ENCODE measurements at regions not wholly inside any gene's neighbourhood (a gene's known extent, or its start where the extent isn't known, plus 50 kb on each side); places are given as distances from the start of the nearest gene placed in this dataset.

DNA sequence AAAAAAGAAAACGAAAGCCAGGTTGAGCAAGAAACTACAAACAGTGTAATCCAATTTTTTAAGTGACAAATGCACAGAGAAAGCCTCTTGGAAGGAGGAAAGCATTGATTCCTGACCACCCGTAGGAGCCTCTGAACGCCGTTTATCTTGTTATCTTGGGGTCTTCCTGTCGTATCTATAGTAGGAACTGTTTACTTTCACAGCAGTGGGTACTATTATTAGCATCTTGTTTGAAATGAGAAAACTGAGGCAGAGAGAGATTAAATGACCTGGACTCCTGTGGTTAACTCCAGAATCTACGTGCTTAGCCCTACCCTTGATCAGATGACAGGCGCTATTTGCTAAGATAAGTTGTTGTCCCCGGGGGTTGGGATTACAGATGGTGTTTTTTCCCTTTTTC, 196.7 kb upstream of the FOXF1 start:
- no peak for TF ChIP-seq EZH2phosphoT487 (IDR thresholded peaks at IDR 0.05; ENCODE audit: low read length)
- TF ChIP-seq CTCF (IDR thresholded peaks at IDR 0.05; ENCODE audit: low read length), result no peak
- TF ChIP-seq EZH2 (optimal IDR thresholded peaks at IDR 0.05; ENCODE audit: low read depth, low read length), result no peak
- Histone ChIP-seq H3K9me2 (replicated peaks; ENCODE audit: insufficient read depth, low read length) (no peaks in the 10 kb centered on the region), H3K27me3 (replicated peaks; ENCODE audit: insufficient read depth, low read length) (peaks cover 41% of the 10 kb centered on the region), H3K4me2 (ENCODE audit: low read depth, low read length) (no peak overlapping the region), H3K9ac (ENCODE audit: low read length) (no peak overlapping the region), H4K20me1 (ENCODE audit: insufficient read depth, low read length) (no peaks in the 10 kb centered on the region), H3K9me3 (replicated peaks; ENCODE audit: insufficient read depth, low read length) (no peaks in the 10 kb centered on the region), H3K27ac (ENCODE audit: low read length) (no peak overlapping the region), H3K36me3 (replicated peaks; ENCODE audit: insufficient read depth, low read length) (no peaks in the 10 kb centered on the region), H3K4me3 (ENCODE audit: low read length) (no peak overlapping the region), H3K79me2 (ENCODE audit: low read length) (no peaks in the 10 kb centered on the region), H2AFZ (ENCODE audit: low read length) (no peak overlapping the region), H3K4me1 (ENCODE audit: low read length) (no peaks in the 10 kb centered on the region), H3F3A (ENCODE audit: insufficient read depth, low read length) (no peaks in the 10 kb centered on the region)
- DNase-seq, result no peak

DNA sequence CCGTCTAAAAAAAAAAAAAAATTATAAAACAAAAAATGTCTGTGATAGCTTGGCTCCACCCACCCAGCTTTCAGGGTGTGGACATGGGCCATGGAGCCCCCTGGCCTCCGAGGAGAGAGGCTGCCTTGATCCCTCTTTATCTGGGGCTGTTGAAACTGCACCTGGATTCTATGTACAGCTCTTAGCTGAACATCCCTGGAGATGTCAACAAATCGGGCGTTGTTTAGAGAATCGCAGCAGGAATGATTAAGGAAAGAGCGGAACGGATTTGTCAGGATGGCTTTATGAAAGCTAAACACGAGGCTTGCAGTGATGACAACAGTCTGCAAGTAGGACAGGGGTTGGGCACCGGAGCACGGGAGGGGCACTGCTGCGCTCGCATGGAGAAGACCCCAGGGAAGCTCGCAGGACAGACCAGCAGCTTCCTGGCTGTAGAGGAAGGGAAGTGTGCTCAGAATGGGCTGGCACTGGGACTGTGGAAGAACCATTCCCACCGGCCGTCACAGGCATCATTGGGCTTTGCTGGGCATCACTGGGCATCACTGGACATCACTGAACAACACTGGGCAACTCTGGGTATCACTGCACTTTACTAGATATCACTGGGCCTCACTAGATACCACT, 195.8 kb upstream of the FOXF1 start:
- Histone ChIP-seq H3K79me2 (ENCODE audit: low read length) (no peaks in the 10 kb centered on the region), H3K4me3 (ENCODE audit: low read length) (no peak overlapping the region), H3K4me2 (ENCODE audit: low read depth, low read length) (no peak overlapping the region), H3K4me1 (ENCODE audit: low read length) (no peaks in the 10 kb centered on the region), H3K27me3 (replicated peaks; ENCODE audit: insufficient read depth, low read length) (peaks cover 44% of the 10 kb centered on the region), H3F3A (ENCODE audit: insufficient read depth, low read length) (no peaks in the 10 kb centered on the region), H3K9ac (ENCODE audit: low read length) (no peak overlapping the region), H3K9me3 (replicated peaks; ENCODE audit: insufficient read depth, low read length) (no peaks in the 10 kb centered on the region), H4K20me1 (ENCODE audit: insufficient read depth, low read length) (no peaks in the 10 kb centered on the region), H2AFZ (ENCODE audit: low read length) (no peak overlapping the region), H3K9me2 (replicated peaks; ENCODE audit: insufficient read depth, low read length) (no peaks in the 10 kb centered on the region), H3K36me3 (replicated peaks; ENCODE audit: insufficient read depth, low read length) (no peaks in the 10 kb centered on the region), H3K27ac (ENCODE audit: low read length) (no peak overlapping the region)
- DNase-seq, result no peak
- TF ChIP-seq EZH2 (optimal IDR thresholded peaks at IDR 0.05; ENCODE audit: low read depth, low read length) (no peak), EZH2phosphoT487 (IDR thresholded peaks at IDR 0.05; ENCODE audit: low read length) (no peak), CTCF (IDR thresholded peaks at IDR 0.05; ENCODE audit: low read length) (no peak)

DNA sequence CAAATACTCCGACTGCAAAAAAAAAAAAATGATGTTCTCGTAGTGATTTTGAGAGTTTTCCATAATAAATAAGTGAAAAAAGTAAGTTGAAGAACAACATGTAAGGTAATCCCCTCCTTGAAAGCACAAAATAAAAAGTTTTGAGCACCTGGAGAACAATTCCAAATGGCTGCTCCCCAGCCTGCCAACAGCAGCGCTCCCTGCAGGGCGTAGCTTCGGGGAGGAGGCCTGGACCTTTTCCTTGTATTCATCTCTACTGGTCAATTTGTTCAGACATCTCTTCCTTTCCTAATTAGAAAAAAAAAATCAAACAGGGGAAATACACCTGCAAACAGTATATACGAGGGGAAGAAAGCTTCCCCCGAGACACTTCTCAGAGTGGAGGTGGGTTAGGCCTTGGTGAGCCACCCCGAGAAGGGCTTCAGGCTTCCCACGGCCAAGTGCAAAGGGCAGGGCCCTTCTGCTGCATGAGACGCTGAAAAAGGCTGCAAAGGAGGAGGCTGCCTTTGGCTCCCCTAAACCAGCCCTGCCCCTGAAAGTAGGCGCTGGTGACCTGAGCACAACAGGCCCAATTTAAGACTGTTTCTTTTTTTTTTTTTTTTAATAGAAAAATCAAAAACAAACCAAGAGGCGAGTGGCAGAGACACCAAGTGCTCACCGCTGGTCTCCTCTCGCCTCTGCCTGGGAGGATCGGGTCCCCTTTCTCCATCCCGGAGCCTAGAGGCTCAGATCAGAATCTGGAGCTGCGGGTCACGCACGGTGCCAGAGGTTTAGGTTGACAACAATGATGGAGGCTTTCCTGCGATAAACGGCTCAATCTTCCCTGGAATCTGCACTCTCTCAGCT, 193.1 kb upstream of the FOXF1 start:
- Histone ChIP-seq H3K4me1 (ENCODE audit: low read length) (no peaks in the 10 kb centered on the region), H3K27me3 (replicated peaks; ENCODE audit: insufficient read depth, low read length) (peaks cover 46% of the 10 kb centered on the region), H3K36me3 (replicated peaks; ENCODE audit: insufficient read depth, low read length) (no peaks in the 10 kb centered on the region), H3K79me2 (ENCODE audit: low read length) (no peaks in the 10 kb centered on the region), H3K9me3 (replicated peaks; ENCODE audit: insufficient read depth, low read length) (no peaks in the 10 kb centered on the region), H3K9me2 (replicated peaks; ENCODE audit: insufficient read depth, low read length) (no peaks in the 10 kb centered on the region), H3K4me3 (ENCODE audit: low read length) (no peak overlapping the region), H2AFZ (ENCODE audit: low read length) (no peak overlapping the region), H4K20me1 (ENCODE audit: insufficient read depth, low read length) (no peaks in the 10 kb centered on the region), H3K4me2 (ENCODE audit: low read depth, low read length) (no peak overlapping the region), H3K27ac (ENCODE audit: low read length) (no peak overlapping the region), H3F3A (ENCODE audit: insufficient read depth, low read length) (no peaks in the 10 kb centered on the region), H3K9ac (ENCODE audit: low read length) (no peak overlapping the region)
- TF ChIP-seq EZH2phosphoT487 (IDR thresholded peaks at IDR 0.05; ENCODE audit: low read length) (no peak), EZH2 (optimal IDR thresholded peaks at IDR 0.05; ENCODE audit: low read depth, low read length) (no peak), CTCF (IDR thresholded peaks at IDR 0.05; ENCODE audit: low read length) (no peak)
- no peak for DNase-seq
